ENCODE measurements at regions not wholly inside any gene's neighbourhood (a gene's known extent, or its start where the extent isn't known, plus 50 kb on each side); places are given as distances from the start of the nearest gene placed in this dataset.

GRCh38 chr3:3308809-3309208, 129.3 kb upstream of the CRBN start:
- H3K79me1 ChIP-seq (ENCODE audit: low read length): peaks cover 2% of the 10 kb centered on the region
- no peaks in the 10 kb centered on the region for H3K4me1 ChIP-seq (ENCODE audit: control insufficient read depth in 1 of 2, insufficient read depth in 2 of 2, low read length in 2 of 2)
- no peak overlapping the region for H4K12ac ChIP-seq (ENCODE audit: low read depth, low read length)
- H2BK120ac ChIP-seq (ENCODE audit: insufficient read depth, low read length, poor library complexity): no peak overlapping the region
- no peak overlapping the region for H3K4ac ChIP-seq (ENCODE audit: low read depth, low read length)
- H3K27me3 ChIP-seq (ENCODE audit: insufficient read depth, low read length): no peaks in the 10 kb centered on the region
- no peak overlapping the region for H3K14ac ChIP-seq (ENCODE audit: low read length)
- H3K36me3 ChIP-seq (ENCODE audit: control insufficient read depth in 1 of 2, insufficient read depth in 2 of 2, low read length in 2 of 2): no peaks in the 10 kb centered on the region
- no peak overlapping the region for H3K4me3 ChIP-seq (ENCODE audit: low read depth, low read length)
- H2AK5ac ChIP-seq (ENCODE audit: low read length): no peak overlapping the region
- H2BK12ac ChIP-seq (ENCODE audit: low read length): no peak overlapping the region
- no peak for DNase-seq
- H4K8ac ChIP-seq (ENCODE audit: low read depth, low read length): no peak overlapping the region
- WGBS (ENCODE audit: extremely low coverage, insufficient coverage, insufficient read length): no CpG with 5 or more reads among the region's 3 CpGs
- no peak overlapping the region for H4K91ac ChIP-seq (ENCODE audit: low read depth, low read length)
- no peak overlapping the region for H3K9ac ChIP-seq (ENCODE audit: low read length)
- no peak overlapping the region for H2BK5ac ChIP-seq (ENCODE audit: low read depth, low read length, poor library complexity)
- H3K9me3 ChIP-seq (ENCODE audit: insufficient read depth, low read depth, low read length): no peaks in the 10 kb centered on the region
- no peak overlapping the region for H3K23ac ChIP-seq (ENCODE audit: low read length)
- no peak overlapping the region for H2AFZ ChIP-seq (ENCODE audit: insufficient read depth, low read length, poor library complexity)
- H3K18ac ChIP-seq (ENCODE audit: low read length): no peak overlapping the region
- no peaks in the 10 kb centered on the region for H3K79me2 ChIP-seq (ENCODE audit: control insufficient read depth, insufficient read depth, low read length, poor library complexity)
- no peak overlapping the region for H3K27ac ChIP-seq (ENCODE audit: low read depth, low read length)
- no peak overlapping the region for H3K4me2 ChIP-seq (ENCODE audit: low read length)

- Histone ChIP-seq H3K4me1 (ENCODE audit: control insufficient read depth in 1 of 2, insufficient read depth in 2 of 2, low read length in 2 of 2) (no peaks in the 10 kb centered on the region), H3K23ac (ENCODE audit: low read length) (no peak overlapping the region), H4K8ac (ENCODE audit: low read depth, low read length) (no peak overlapping the region), H3K14ac (ENCODE audit: low read length) (no peak overlapping the region), H3K36me3 (ENCODE audit: control insufficient read depth in 1 of 2, insufficient read depth in 2 of 2, low read length in 2 of 2) (no peaks in the 10 kb centered on the region), H3K4me3 (ENCODE audit: low read depth, low read length) (no peak overlapping the region), H3K27ac (ENCODE audit: low read depth, low read length) (no peak overlapping the region), H3K27me3 (ENCODE audit: insufficient read depth, low read length) (no peaks in the 10 kb centered on the region), H2BK120ac (ENCODE audit: insufficient read depth, low read length, poor library complexity) (no peak overlapping the region), H2BK5ac (ENCODE audit: low read depth, low read length, poor library complexity) (no peak overlapping the region), H3K79me2 (ENCODE audit: control insufficient read depth, insufficient read depth, low read length, poor library complexity) (no peaks in the 10 kb centered on the region), H2AK5ac (ENCODE audit: low read length) (no peak overlapping the region), H3K4ac (ENCODE audit: low read depth, low read length) (no peak overlapping the region), H2BK12ac (ENCODE audit: low read length) (no peak overlapping the region), H2AFZ (ENCODE audit: insufficient read depth, low read length, poor library complexity) (no peak overlapping the region), H3K4me2 (ENCODE audit: low read length) (no peak overlapping the region), H3K18ac (ENCODE audit: low read length) (no peak overlapping the region), H3K79me1 (ENCODE audit: low read length) (no peaks in the 10 kb centered on the region), H4K91ac (ENCODE audit: low read depth, low read length) (no peak overlapping the region), H3K9me3 (ENCODE audit: insufficient read depth, low read depth, low read length) (no peaks in the 10 kb centered on the region), H3K9ac (ENCODE audit: low read length) (no peak overlapping the region), H4K12ac (ENCODE audit: low read depth, low read length) (no peak overlapping the region)
- WGBS (ENCODE audit: extremely low coverage, insufficient coverage, insufficient read length): no CpG with 5 or more reads among the region's 4 CpGs
- DNase-seq: no peak
These were observed 128.0 kb upstream of the CRBN start for GRCh38 chr3:3307491-3307890.

GRCh38 chr3:3305841-3306240, 126.3 kb upstream of the CRBN start:
- DNase-seq: no peak
- Histone ChIP-seq H3K79me2 (ENCODE audit: control insufficient read depth, insufficient read depth, low read length, poor library complexity) (no peaks in the 10 kb centered on the region), H3K23ac (ENCODE audit: low read length) (no peak overlapping the region), H2BK5ac (ENCODE audit: low read depth, low read length, poor library complexity) (no peak overlapping the region), H3K4me2 (ENCODE audit: low read length) (no peak overlapping the region), H3K9me3 (ENCODE audit: insufficient read depth, low read depth, low read length) (no peaks in the 10 kb centered on the region), H4K12ac (ENCODE audit: low read depth, low read length) (no peak overlapping the region), H2BK12ac (ENCODE audit: low read length) (no peak overlapping the region), H2AFZ (ENCODE audit: insufficient read depth, low read length, poor library complexity) (no peak overlapping the region), H4K8ac (ENCODE audit: low read depth, low read length) (no peak overlapping the region), H3K4me1 (ENCODE audit: control insufficient read depth in 1 of 2, insufficient read depth in 2 of 2, low read length in 2 of 2) (no peaks in the 10 kb centered on the region), H3K4me3 (ENCODE audit: low read depth, low read length) (no peak overlapping the region), H3K14ac (ENCODE audit: low read length) (no peak overlapping the region), H3K27me3 (ENCODE audit: insufficient read depth, low read length) (no peaks in the 10 kb centered on the region), H3K18ac (ENCODE audit: low read length) (no peak overlapping the region), H2BK120ac (ENCODE audit: insufficient read depth, low read length, poor library complexity) (no peak overlapping the region), H3K36me3 (ENCODE audit: control insufficient read depth in 1 of 2, insufficient read depth in 2 of 2, low read length in 2 of 2) (no peaks in the 10 kb centered on the region), H3K79me1 (ENCODE audit: low read length) (no peaks in the 10 kb centered on the region), H3K4ac (ENCODE audit: low read depth, low read length) (no peak overlapping the region), H3K27ac (ENCODE audit: low read depth, low read length) (no peak overlapping the region), H2AK5ac (ENCODE audit: low read length) (no peak overlapping the region), H4K91ac (ENCODE audit: low read depth, low read length) (no peak overlapping the region), H3K9ac (ENCODE audit: low read length) (no peak overlapping the region)
- no CpG with 5 or more reads among the region's 1 CpG for WGBS (ENCODE audit: extremely low coverage, insufficient coverage, insufficient read length)

GRCh38 chr3:3305084-3305483, 125.6 kb upstream of the CRBN start:
- H3K36me3 ChIP-seq (ENCODE audit: control insufficient read depth in 1 of 2, insufficient read depth in 2 of 2, low read length in 2 of 2): no peaks in the 10 kb centered on the region
- no peak overlapping the region for H4K91ac ChIP-seq (ENCODE audit: low read depth, low read length)
- no peak overlapping the region for H3K4me2 ChIP-seq (ENCODE audit: low read length)
- H2AK5ac ChIP-seq (ENCODE audit: low read length): no peak overlapping the region
- no peak overlapping the region for H2BK12ac ChIP-seq (ENCODE audit: low read length)
- H3K4me3 ChIP-seq (ENCODE audit: low read depth, low read length): no peak overlapping the region
- no peak overlapping the region for H4K8ac ChIP-seq (ENCODE audit: low read depth, low read length)
- no peak overlapping the region for H4K12ac ChIP-seq (ENCODE audit: low read depth, low read length)
- no peak overlapping the region for H3K27ac ChIP-seq (ENCODE audit: low read depth, low read length)
- H3K9me3 ChIP-seq (ENCODE audit: insufficient read depth, low read depth, low read length): no peaks in the 10 kb centered on the region
- H2BK5ac ChIP-seq (ENCODE audit: low read depth, low read length, poor library complexity): no peak overlapping the region
- no peak for DNase-seq
- no peak overlapping the region for H2BK120ac ChIP-seq (ENCODE audit: insufficient read depth, low read length, poor library complexity)
- no peaks in the 10 kb centered on the region for H3K79me2 ChIP-seq (ENCODE audit: control insufficient read depth, insufficient read depth, low read length, poor library complexity)
- no peaks in the 10 kb centered on the region for H3K27me3 ChIP-seq (ENCODE audit: insufficient read depth, low read length)
- no peak overlapping the region for H3K9ac ChIP-seq (ENCODE audit: low read length)
- no peak overlapping the region for H3K23ac ChIP-seq (ENCODE audit: low read length)
- no peak overlapping the region for H3K18ac ChIP-seq (ENCODE audit: low read length)
- H3K4me1 ChIP-seq (ENCODE audit: control insufficient read depth in 1 of 2, insufficient read depth in 2 of 2, low read length in 2 of 2): no peaks in the 10 kb centered on the region
- H3K14ac ChIP-seq (ENCODE audit: low read length): no peak overlapping the region
- no peaks in the 10 kb centered on the region for H3K79me1 ChIP-seq (ENCODE audit: low read length)
- no peak overlapping the region for H2AFZ ChIP-seq (ENCODE audit: insufficient read depth, low read length, poor library complexity)
- no peak overlapping the region for H3K4ac ChIP-seq (ENCODE audit: low read depth, low read length)
- no CpG with 5 or more reads among the region's 5 CpGs for WGBS (ENCODE audit: extremely low coverage, insufficient coverage, insufficient read length)

Measured in trophoblast cell (in vitro differentiated cells and primary cell).